Adrenal gland (tissue), 9 donors: ENCODE measurements at regions not wholly inside any gene's neighbourhood (a gene's known extent, or its start where the extent isn't known, plus 50 kb on each side); places are given as distances from the start of the nearest gene placed in this dataset.

ENCODE experiments used
- DNase-seq, 7 donors: peaks; one replicate each; pipeline ENCODE4 v3.0.0-alpha.2; 2019 to 2020
- H3K27ac ChIP-seq, 5 donors: fragments of 200-600 bp; sonication (generic) in 4 of 5; 1 replicate in 3 of 5; 2 replicates in 2 of 5; pipeline versions ENCODE4 v1.5.1 to v1.8.0; 2016 to 2020; ENCODE audit warnings: mild to moderate bottlenecking in 1 of 5
- H3K27me3 ChIP-seq: fragments of 200-600 bp; 2 replicates; pipeline ENCODE4 v1.8.0; 2021
- H3K36me3 ChIP-seq, 2 donors: fragments of 200-600 bp; replicated peaks in 1 of 2; 1 replicate in 1 of 2; 2 replicates in 1 of 2; pipeline versions ENCODE4 v1.5.1 to v1.8.0; 2018 to 2022
- H3K4me1 ChIP-seq, 2 donors: fragments of 200-600 bp; replicated peaks in 1 of 2; 1 replicate in 1 of 2; 2 replicates in 1 of 2; pipeline versions ENCODE4 v1.5.1 to v1.8.0; 2018 to 2021
- H3K4me3 ChIP-seq, 4 donors: fragments of 200-600 bp; sonication (generic) in 3 of 4; one replicate each; pipeline ENCODE4 v1.5.1; 2016 to 2018
- H3K9me3 ChIP-seq, 3 donors: fragments of 200-600 bp; sonication (generic) in 1 of 3; replicated peaks in 1 of 3; 1 replicate in 2 of 3; 2 replicates in 1 of 3; pipeline versions ENCODE4 v1.5.1 to v1.8.0; 2016 to 2021
- CTCF ChIP-seq, 6 experiments: fragments of 450-650 bp in 4 of 6; fragments of 200-600 bp in 2 of 6; sonication (generic) in 1 of 6; IDR thresholded peaks; 1 replicate in 5 of 6; 2 replicates in 1 of 6; pipeline versions ENCODE4 v1.5.1 to v1.8.0; 2016 to 2021; ENCODE audit warnings: antibody characterized with exemption in 6 of 6, mild to moderate bottlenecking in 2 of 6, moderate library complexity in 1 of 6
- POLR2A ChIP-seq, 2 donors: fragments of 450-650 bp; IDR thresholded peaks; one replicate each; pipeline ENCODE4 v1.6.1; 2017; ENCODE audit warnings: antibody characterized with exemption in 2 of 2, mild to moderate bottlenecking in 2 of 2, moderate library complexity in 1 of 2
- WGBS, 4 donors: extraction: QIAGEN DNeasy Blood & Tissue Kit in 2 of 4; methylation state at CpG; one replicate each; pipeline versions ENCODE4 v1.1.5 to v1.1.7; 2013 to 2017; 5-methylcytosine and 5-hydroxymethylcytosine counted together
- intact Hi-C, 2 donors: fragments of 100-400 bp; cut with DNase I; formaldehyde crosslinking; loops; one replicate each; pipeline versions ENCODE4 v1.14.1 to v1.15.0; 2022 to 2023
- donor health status: healthy with polysubstance abuse.
- donor health status: Bipolar disorder and iron deficiency.
- donor health status: DM: yes; HTN: yes; CAD: no.
- donor health status: DM: no; HTN: no; CAD: no.
- donor health status: DM: no; HTN: no; CAD: no.

- no peak for DNase-seq
- Histone ChIP-seq H3K27me3 (no peaks in the 10 kb centered on the region), H3K4me3 (no peak overlapping the region), H3K36me3 (no peaks in the 10 kb centered on the region), H3K9me3 (no peaks in the 10 kb centered on the region), H3K4me1 (no peaks in the 10 kb centered on the region), H3K27ac (no peak overlapping the region)
- intact Hi-C loops = no loop called here
- 67 to 71% (median 69%) methylated on average over 4 of the region's 4 CpGs for WGBS, 4 donors
- TF ChIP-seq CTCF (IDR thresholded peaks at IDR 0.05) = no peak
- no peak for TF ChIP-seq POLR2A (IDR thresholded peaks at IDR 0.05)
These were observed 321.0 kb upstream of the PDGFD start for GRCh38 chr11:104484804-104485554.

GRCh38 chr11:104476898-104477297, 313.0 kb upstream of the PDGFD start:
- Histone ChIP-seq H3K27me3 (no peaks in the 10 kb centered on the region), H3K4me3 (no peak overlapping the region), H3K4me1 (no peaks in the 10 kb centered on the region), H3K9me3 (no peaks in the 10 kb centered on the region), H3K36me3 (no peaks in the 10 kb centered on the region), H3K27ac (no peak overlapping the region)
- DNase-seq = no peak
- TF ChIP-seq CTCF (IDR thresholded peaks at IDR 0.05) = no peak
- TF ChIP-seq POLR2A (IDR thresholded peaks at IDR 0.05) = no peak
- WGBS, 4 donors = 57 to 64% (median 60%) methylated on average over 2 of the region's 2 CpGs
- intact Hi-C loops = no loop called here

GRCh38 chr11:104476454-104476853, 312.5 kb upstream of the PDGFD start:
- no peak for TF ChIP-seq POLR2A (IDR thresholded peaks at IDR 0.05)
- no peak for TF ChIP-seq CTCF (IDR thresholded peaks at IDR 0.05)
- no peak for DNase-seq
- H3K27me3 ChIP-seq = no peaks in the 10 kb centered on the region
- no peak overlapping the region for H3K27ac ChIP-seq
- H3K36me3 ChIP-seq = no peaks in the 10 kb centered on the region
- no peak overlapping the region for H3K4me3 ChIP-seq
- no peaks in the 10 kb centered on the region for H3K4me1 ChIP-seq
- intact Hi-C loops = no loop called here
- H3K9me3 ChIP-seq = no peaks in the 10 kb centered on the region

GRCh38 chr11:104467404-104467803, 303.5 kb upstream of the PDGFD start:
- Histone ChIP-seq H3K27ac (no peak overlapping the region), H3K9me3 (no peaks in the 10 kb centered on the region), H3K4me1 (no peaks in the 10 kb centered on the region), H3K4me3 (no peak overlapping the region), H3K36me3 (no peaks in the 10 kb centered on the region), H3K27me3 (no peaks in the 10 kb centered on the region)
- TF ChIP-seq POLR2A (IDR thresholded peaks at IDR 0.05) = no peak
- intact Hi-C loops = no loop called here
- DNase-seq = no peak

- Histone ChIP-seq H3K4me3 (no peak overlapping the region), H3K36me3 (no peaks in the 10 kb centered on the region), H3K27me3 (no peaks in the 10 kb centered on the region), H3K27ac (no peak overlapping the region), H3K9me3 (no peaks in the 10 kb centered on the region), H3K4me1 (no peaks in the 10 kb centered on the region)
- TF ChIP-seq POLR2A (IDR thresholded peaks at IDR 0.05) = no peak
- TF ChIP-seq CTCF (IDR thresholded peaks at IDR 0.05) = no peak
- intact Hi-C loops = no loop called here
- 81 to 100% (median 88%) methylated on average over 1 of the region's 1 CpG for WGBS, 4 donors
- DNase-seq = no peak
These were observed 301.4 kb upstream of the PDGFD start for GRCh38 chr11:104465321-104465720.
